GM21447 (cell line): ENCODE measurements at regions not wholly inside any gene's neighbourhood (a gene's known extent, or its start where the extent isn't known, plus 50 kb on each side); places are given as distances from the start of the nearest gene placed in this dataset.
"Not testable (repeated sequence)": the region's sequence is repeated elsewhere in the genome, so short reads cannot be mapped to it uniquely, and the experiment has no call there.

Experiments
- ATAC-seq: cut with Tn5 transposase; IDR thresholded peaks from one replicate; pipeline ENCODE4 v1.9.1; 2021; ENCODE audit not compliant: unreplicated experiment

DNA sequence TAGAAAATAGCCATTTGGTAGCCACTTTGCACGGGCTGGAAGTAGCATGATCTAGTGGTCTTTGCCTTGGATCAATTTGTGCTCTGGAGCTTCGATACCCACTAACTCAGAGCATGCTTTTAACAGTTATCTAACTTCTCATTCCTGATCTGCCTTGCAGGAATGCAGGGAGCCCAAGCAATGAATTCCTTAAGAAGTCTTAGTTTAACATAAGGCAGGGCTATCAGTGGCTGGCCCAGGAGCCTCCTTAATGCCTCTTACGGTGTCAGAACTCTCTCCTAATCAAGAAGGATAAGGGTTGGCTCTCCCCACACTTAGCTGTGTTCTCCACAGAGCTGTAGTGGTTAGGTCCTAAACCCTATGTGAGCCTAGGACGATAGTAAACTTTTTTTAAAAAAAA lies 95.8 kb upstream of the TBCA start:
- ATAC-seq: no peak

DNA sequence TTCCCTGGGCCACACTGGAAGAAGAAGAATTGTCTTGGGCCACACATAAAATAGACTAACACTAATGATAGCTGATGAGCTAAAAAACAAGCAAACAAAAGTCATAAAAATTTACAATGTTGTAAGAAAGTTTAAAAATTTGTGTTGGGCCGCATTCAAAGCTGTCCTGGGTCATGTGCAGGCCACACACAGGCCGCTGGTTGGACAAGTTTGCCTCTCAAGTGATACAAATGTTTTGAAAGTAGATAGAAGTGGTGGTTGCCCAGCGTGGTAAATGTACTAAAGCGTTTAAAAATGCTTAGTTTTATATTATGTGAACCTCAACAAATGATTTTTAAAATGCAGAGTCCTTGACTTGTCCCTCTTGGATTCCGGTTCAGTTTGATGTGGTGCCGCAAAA lies 94.9 kb upstream of the TBCA start:
- no peak for ATAC-seq

DNA sequence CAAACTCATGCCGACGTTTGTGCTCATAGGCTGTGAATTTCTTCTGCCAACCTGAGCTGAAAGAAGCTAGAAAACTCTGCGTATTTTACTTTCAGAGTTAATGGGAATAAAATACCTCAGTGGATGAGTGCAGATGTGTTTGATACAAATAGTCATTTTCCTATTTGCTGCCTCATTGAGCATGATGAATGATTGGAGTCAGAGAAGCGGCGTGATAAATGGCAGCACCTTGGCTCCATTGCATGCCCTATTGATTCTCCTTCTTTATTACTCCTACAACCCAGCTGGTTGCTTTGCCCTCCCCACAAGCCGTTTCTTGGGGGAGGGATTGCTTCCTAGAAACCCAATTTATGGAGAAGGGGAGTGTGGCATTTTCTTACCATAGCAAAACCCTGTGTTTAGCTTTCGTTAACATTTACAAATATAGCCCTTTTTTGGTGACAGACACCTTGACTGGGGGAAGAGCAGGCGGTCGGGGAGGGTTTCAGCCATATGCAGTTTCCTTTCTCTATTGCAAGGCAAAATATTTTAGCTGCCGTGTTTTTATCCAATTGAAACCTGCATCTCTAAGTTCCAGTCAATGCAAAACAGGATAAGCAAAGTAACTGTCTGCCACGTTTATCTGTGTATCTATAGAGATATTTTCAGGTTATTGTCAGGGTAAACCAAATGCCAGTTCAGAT lies 93.1 kb upstream of the TBCA start:
- ATAC-seq: no peak

DNA sequence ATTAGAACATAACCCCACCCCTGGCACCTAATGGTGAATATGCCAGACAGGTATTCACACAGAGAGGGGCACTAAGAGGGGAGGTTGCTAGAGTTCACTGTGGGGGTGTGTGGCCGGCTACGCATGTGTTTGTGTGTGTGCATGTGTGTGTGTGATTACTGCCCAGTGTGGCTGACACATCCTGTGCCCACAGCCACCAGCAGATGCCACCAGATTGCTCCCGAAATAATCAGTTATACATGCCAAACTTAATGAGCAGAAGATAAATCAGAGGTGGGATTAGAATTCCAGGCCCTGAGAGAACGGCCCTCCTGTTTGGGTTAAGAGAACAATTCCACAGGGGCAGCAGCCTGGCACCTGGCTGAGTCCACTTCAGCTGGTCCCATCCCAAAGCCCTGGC lies 91.8 kb upstream of the TBCA start:
- no peak for ATAC-seq

DNA sequence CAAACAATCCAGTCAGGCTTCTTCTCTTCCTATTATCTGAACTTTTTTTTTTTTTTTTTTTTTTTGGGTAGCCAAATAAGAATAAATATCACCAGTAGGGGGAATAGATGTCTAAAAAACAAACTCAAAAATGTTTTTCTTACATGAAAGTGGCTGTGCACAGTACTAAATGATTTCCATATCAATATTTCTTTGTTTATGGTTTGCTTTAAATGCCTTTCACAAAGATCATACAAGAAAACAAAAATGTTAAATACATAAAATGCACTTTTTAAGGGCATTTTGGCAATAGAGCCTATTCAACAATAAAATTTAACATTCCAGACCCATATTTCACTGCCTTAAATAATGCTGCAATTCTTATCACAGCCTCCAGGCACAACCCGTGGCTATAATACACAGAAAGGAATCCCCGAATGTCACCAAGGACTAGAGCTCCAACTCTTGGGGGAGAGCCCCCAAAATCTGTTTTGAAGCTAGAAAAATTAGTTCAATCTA lies 91.1 kb upstream of the TBCA start:
- ATAC-seq: no peak

DNA sequence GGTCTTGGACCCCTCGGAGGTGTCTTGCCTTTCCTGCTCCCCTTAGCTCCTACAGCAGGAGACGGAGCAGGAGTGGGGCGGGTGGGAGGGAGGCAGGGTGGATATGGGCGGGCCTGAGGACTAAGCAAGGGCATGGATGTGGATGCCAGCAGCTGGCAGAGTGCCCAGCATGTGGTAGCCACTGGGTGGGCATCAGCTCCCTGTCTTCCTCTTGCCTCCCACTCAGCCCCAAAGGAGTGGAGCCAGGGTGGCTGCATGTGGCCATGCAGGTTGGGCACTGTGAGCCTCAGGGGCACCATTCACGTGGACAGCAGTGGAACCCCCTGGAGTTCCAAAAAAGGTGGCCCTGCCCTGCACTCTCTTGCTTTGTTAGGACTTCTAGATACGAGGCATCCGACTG lies 90.1 kb upstream of the TBCA start:
- ATAC-seq: no peak

DNA sequence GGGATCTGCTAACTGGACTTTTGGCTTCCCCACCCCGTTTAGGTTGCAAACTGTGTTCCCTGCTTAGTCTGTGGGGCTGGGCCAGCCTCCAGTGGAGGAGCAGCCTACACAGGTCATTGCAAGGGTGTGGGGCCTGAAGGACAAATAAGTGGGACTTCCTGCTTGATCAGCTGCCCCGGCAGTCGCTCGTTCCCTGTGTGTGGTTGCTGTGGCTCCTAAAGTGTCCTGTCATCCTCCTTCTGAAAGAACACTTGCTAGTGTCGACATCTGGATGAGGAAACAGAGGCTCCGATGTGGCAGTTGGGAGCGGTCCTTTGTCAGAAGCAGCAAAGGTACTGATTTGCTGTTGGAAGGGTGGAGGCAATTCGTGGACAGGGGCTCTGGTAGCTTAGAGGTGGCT lies 88.9 kb upstream of the TBCA start:
- ATAC-seq: no peak

DNA sequence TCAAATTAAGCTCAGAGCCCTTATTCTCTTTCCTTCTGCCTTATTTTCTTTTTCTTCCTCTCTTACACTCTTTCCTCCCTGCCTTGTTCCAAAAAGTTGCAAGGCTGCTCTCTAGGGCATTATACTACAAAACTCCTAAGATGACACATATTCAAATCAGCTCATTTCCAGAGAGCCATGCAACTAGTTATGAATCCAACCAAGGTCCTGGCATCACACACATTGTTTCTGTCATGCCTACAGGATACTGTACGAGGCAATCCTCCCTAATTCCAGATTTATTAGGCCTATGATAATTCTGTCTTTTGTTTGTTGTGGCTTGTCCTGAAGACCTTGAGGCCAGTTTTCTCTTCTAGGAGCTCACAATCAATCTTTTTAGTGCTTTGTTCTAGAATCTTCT lies 87.0 kb upstream of the TBCA start:
- ATAC-seq: no peak

DNA sequence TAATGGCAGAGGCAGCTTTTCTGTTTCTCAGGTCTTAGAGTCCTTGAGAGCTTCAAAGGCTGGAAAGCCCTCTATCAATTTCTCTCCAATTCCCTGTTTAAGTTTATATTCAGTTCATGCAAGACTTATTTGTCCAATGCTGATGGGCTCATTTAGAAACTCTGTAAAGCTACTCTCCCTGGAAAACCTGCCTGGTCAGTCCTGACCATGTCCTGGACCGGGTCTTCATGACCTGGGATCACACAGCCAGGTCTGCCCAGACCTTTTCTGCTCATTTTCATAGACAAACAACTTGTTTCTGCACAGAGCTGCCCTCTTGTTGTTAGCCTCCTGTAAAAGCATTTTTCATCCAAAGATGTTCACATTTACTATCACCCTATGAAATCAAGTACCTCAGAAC lies 85.4 kb upstream of the TBCA start:
- no peak for ATAC-seq

DNA sequence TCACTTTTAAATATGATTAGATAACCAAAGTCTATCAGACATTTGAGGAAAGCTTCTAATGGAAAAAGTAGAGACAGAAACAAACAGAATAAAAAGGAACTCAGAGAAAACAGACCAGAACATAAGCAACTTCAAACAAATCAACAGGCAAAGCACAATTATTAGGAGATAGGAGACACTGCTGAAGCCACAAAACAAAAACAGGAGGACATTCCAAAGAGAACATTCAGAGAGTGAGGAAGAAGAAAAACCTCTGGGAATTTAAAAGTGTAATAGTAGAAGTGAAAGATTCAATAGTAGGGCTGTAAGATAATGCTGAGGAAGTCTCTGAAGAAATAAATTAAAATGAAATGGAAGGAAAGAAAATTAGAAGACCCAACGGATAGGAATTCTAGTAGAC lies 83.2 kb upstream of the TBCA start:
- no peak for ATAC-seq

DNA sequence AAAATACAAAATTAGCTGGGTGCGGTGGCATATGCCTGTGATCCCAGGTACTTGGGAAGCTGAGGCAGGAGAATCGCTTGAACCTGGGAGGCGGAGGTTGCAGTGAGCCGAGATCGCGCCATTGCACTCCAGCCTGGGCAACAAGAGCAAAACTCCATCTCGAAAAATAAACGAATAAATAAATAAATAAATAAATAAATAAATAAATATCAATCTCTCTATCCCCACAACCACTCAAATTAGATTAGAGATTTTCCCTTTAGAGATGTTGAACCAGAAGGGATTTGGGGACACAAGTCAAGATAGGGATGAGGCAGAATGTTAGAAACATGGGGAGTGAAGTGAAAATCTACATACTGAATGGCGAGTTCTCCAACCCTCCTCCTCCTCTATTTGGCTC lies 82.5 kb upstream of the TBCA start:
- ATAC-seq: not testable (repeated sequence)

DNA sequence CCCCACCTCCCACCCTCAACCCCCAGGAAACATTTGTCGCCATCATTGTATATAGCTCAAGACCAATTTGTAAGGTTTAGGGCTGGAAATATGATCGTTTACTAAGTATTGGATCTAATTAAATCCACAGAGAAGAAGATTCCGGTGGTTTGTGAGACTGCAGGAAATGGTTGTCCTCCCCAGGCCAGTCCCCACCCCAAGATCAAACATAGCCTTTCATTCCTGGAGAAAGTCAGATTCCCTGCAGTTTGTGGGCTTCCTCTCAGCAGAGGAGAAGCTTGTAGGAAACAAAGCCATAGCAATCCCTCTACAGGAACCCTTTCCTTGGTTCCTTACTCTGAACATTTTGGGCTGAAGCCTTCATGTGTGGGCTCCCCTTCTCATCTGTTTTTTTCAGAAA lies 79.2 kb upstream of the TBCA start:
- no peak for ATAC-seq

DNA sequence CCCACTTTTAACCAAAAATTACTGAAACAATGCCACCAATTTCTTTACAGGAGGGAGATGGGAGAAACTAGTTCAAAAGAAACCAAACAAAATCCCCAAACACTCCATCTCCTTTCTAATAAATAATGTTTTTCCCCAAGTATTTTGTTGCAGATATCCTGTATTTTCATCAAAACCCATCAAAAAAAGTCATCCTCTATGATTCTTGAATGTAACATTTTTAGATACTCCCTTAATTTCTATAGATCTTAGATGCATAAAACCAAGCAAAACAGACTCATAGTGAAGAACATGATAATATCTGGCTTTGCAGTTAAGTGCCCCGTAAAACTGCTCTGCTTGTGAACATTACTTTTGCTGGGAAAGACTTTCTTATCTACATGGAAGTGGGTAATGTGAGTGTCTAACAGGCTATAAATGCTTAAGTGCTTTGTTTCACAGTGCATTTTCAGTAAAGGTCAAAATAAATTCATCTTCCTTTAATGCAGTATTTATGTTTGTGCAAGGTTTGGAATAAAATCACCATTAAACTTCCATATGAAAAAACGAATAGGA lies 77.3 kb upstream of the TBCA start:
- no peak for ATAC-seq

DNA sequence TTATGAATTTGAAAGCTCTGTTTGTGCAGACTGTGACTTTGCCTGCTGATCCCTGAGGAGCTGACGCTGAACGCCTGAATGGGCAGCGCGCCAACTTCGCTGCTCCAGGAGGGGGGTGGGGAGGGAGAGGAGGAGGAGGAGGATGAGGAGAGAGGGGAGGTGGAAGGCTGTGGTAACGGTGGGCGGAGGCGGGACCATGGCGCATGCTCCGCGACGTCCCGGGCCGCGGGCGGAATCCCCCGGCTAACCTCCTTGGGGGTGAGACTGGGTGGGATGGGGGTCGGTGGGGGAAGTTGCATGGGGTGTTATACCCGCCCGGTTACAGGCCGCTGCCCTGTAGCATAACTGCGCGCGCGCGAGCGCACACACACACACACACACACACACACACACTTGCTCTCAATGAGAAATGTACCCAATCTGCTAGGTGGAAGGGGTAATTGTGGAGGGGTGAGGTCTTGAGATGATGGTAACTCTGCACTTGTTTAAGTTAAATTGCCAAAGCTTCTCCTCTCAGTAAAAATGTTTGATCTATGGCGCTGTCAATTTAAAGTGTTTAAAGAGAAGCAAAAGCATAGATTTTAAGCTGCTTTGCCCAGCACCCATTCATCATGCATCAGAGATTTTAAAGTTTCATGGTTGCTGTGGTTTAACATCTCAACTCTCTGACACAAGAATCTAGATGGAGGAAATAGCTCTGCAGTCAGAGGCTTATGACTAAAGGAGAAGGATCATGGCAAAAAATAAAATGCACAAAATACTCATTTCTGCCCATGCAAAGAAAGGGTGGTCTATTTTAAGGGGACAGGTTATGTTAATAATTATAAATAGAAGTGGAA lies 76.6 kb upstream of the TBCA start:
- peak; percentile 78 for ATAC-seq

DNA sequence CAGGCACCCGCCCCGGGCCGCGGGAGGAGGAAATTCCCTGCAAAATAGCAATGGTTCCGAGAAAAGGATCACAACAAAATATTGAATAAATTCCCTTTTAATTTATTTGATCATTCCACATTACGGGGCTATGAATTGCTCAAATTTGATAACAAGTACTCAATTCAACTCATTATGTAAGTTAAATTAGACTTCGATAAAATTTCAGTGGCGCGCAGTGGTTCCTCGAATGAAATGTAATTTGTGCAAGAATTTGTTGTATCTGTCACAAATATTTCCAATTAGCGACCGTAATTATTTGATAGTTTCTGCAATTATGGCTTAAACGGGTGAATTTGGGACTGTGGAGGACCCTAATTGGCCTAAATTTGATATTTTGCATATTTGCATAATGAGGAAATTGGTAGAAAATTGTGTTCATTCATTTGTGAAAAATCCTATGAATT lies 76.0 kb upstream of the TBCA start:
- ATAC-seq: no peak

DNA sequence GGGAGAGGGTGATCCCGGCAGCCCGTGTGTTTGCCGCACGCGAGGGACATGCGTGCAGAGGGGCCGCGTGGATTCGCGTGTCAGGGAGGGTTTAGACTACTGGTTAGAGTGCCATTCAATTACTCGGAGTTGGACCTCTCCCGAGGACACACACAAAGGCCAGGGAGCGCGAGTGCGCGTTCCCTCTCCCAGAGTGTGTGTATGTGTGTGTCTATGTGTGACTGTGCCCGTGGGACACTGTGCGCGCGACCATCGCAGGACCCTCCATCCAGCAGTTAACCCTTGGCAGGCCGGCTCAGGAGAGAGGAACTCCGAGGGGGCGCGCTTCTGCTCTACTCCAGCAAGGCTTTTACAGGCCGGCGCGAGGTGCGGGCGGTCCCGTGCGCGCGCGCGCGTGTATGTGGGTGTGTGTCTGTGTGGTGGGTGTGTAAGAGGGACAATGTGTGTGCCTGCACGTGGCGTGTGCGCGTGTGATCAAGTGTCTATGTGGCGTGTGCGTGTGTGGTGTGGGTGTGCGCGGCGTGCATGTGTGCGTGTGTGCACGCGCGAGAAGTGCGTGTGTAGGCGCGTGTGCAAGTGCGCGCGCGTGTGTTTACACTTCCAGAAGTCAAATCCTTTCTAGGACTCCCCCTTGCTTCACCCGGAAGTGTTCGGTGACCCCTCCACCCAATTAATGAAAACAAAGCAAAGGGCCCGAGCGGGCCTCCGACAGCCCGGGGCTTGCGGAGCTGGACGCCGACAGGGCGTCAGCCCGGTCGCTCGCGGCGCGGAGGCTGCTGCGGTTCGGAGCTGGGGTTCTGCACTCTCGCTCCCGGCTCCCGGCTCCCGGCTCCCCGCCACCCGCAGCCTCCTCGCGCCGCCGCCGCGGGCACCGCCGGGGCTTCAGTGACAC lies 75.3 kb upstream of the TBCA start:
- no peak for ATAC-seq

DNA sequence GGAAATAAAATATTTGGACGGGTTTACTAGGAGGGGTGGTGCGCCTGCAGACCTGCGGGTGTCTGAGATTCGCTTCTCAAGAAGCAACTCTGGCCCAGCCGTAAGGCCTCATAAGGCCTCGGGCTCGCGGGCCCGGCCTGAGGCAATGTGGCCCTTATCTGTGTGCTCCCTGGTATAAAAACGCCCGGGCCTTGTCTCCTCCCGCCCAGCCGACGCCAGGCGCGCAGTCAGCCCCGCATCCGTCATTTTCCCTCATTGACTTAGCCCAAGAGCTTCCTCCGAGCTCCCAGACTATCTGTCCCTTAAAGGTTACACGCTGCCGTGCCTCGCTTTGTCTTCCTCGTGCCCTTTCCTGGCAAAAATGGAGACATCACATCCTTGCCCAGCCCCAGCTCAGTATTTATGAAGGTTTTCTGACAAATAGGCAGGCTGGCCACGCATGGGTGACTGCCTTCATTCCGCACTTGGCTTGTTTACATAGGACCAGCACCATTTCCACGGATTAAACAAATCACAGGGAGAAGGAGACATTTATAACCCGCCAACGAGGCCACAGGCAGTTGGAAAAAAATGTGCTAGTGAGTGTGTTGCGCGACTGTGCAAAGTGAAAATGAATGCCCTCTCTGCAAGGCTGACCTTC lies 74.5 kb upstream of the TBCA start:
- ATAC-seq: no peak

DNA sequence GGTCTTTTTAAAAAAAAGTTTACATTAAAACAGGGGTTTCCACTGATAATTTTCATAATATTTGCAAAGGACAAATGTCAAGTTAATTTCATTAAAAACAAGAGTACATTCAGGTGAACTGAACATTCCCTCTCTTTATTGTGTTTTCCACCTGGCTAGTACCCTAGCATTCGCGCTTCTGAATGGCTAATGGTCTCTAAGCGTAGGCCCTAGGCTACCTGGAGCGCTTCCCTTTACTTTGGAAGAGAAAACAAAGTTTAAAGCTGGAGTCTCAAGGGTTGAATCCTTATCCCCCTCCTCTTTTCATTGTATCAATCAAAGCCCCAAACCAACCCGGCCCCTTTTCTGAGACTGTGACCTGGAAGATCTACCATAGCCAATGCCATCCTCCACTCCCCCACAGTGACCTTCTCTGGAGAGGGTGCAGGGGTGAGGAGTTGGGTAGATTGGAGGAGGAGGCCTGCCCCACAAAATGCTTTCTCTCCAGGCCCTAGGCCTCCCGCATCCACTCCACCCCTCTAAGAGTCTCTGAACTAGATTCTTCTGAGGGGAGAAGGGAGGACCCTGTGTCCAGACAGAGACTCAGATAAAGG lies 73.3 kb upstream of the TBCA start:
- ATAC-seq: no peak

DNA sequence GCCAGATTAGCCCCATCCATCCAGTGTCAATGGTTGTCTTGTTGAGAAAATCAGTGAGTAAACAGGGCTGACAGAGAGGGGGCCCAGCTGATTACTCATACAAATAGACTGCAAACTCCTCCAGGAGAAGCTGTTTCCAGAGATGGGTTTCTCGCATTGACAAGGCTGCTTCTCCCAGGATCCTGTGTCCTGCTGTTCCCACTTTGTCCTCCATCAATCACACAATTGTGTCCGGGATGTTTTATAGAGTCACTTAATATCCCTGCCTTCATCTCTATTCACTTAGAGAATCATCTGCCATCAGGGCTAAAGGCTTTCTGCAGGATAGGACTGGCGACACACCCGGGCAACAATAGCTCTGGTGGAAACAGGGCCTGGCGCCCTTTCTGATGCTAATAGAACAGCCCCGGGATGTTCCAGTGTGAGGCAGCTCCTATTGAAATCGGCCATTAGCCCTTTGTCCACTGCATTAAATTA lies 71.7 kb upstream of the TBCA start:
- ATAC-seq: no peak

DNA sequence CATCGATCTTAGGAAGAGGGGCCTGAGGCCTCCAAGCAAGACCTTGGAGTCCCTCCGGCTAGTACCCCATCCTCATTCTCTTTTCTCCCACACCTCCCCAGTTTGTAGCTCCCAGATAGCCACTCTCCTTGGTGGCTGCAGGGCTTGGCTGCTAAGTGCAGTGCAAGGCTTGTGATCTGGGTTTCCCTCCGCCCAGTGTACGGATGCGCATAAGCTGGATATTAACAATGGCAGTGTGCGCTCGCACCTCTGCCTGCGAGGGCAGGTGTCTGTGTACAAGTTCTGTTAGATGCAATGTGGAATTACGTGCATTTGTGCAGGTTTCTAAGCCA lies 71.0 kb upstream of the TBCA start:
- no peak for ATAC-seq
